SKM-1 treated with dmso at 0.1 percent for 144 hours (cell line): ENCODE measurements at regions not wholly inside any gene's neighbourhood (a gene's known extent, or its start where the extent isn't known, plus 50 kb on each side); places are given as distances from the start of the nearest gene placed in this dataset.

Experiments
- DNase-seq: peaks from one replicate; lab custom pipeline; 2025; ENCODE audit not compliant: unreplicated experiment; lab: John Stamatoyannopoulos, UW

GRCh38 chr22:47551431-47551775 lies 789.0 kb downstream of the TBC1D22A start:
- no peak for DNase-seq

GRCh38 chr22:47550524-47551430 lies 788.3 kb downstream of the TBC1D22A start:
- no peak for DNase-seq

- DNase-seq, result no peak
These were observed 787.4 kb downstream of the TBC1D22A start for GRCh38 chr22:47549741-47550340.

- DNase-seq, result no peak
These were observed 786.7 kb downstream of the TBC1D22A start for GRCh38 chr22:47548953-47549740.

- DNase-seq, result no peak
These were observed 785.6 kb downstream of the TBC1D22A start for GRCh38 chr22:47547881-47548650.

- DNase-seq, result no peak
These were observed 784.8 kb downstream of the TBC1D22A start for GRCh38 chr22:47547239-47547661.

- DNase-seq, result no peak
These were observed 782.2 kb downstream of the TBC1D22A start for GRCh38 chr22:47544696-47545095.

GRCh38 chr22:47543447-47543846 lies 781.0 kb downstream of the TBC1D22A start:
- DNase-seq, result no peak

- DNase-seq, result no peak
These were observed 777.6 kb downstream of the TBC1D22A start for GRCh38 chr22:47540011-47540410.

GRCh38 chr22:47539374-47539773 lies 776.9 kb downstream of the TBC1D22A start:
- no peak for DNase-seq

- DNase-seq, result no peak
These were observed 773.2 kb downstream of the TBC1D22A start for GRCh38 chr22:47535681-47536080.

- no peak for DNase-seq
These were observed 772.5 kb downstream of the TBC1D22A start for GRCh38 chr22:47534804-47535410.

GRCh38 chr22:47533961-47534803 lies 771.7 kb downstream of the TBC1D22A start:
- no peak for DNase-seq

- no peak for DNase-seq
These were observed 754.6 kb downstream of the TBC1D22A start for GRCh38 chr22:47517062-47517461.

- DNase-seq, result no peak
These were observed 753.1 kb downstream of the TBC1D22A start for GRCh38 chr22:47515384-47516125.

- DNase-seq, result no peak
These were observed 750.2 kb downstream of the TBC1D22A start for GRCh38 chr22:47512617-47513016.

GRCh38 chr22:47504962-47505361 lies 742.5 kb downstream of the TBC1D22A start:
- no peak for DNase-seq

GRCh38 chr22:47498969-47499495 lies 736.6 kb downstream of the TBC1D22A start:
- DNase-seq, result no peak

GRCh38 chr22:47497666-47498065 lies 735.2 kb downstream of the TBC1D22A start:
- no peak for DNase-seq
